Thyroid gland (tissue), 4 donors: ENCODE measurements at regions not wholly inside any gene's neighbourhood (a gene's known extent, or its start where the extent isn't known, plus 50 kb on each side); places are given as distances from the start of the nearest gene placed in this dataset.

ENCODE experiments used
- CTCF ChIP-seq, 6 experiments: fragments of 200-600 bp in 3 of 6; fragments of 450-650 bp in 3 of 6; sonication (generic) in 3 of 6; IDR thresholded peaks; one replicate each; pipeline ENCODE4 v1.5.1; 2016 to 2019; ENCODE audit warnings: antibody characterized with exemption in 6 of 6, mild to moderate bottlenecking in 2 of 6, inconsistent platforms in 1 of 6, moderate library complexity in 1 of 6
- POLR2A ChIP-seq, 2 donors: fragments of 450-650 bp; IDR thresholded peaks; one replicate each; pipeline ENCODE4 v1.6.1; 2017; ENCODE audit warnings: antibody characterized with exemption in 2 of 2, mild to moderate bottlenecking in 2 of 2, moderate library complexity in 1 of 2

- no peak for TF ChIP-seq POLR2A (IDR thresholded peaks at IDR 0.05)
- no peak for TF ChIP-seq CTCF (IDR thresholded peaks at IDR 0.05)
Measured at GRCh38 chr3:18652781-18653180, 227.6 kb upstream of the SATB1 start.
